Omental fat pad (tissue), 3 donors: ENCODE measurements at regions not wholly inside any gene's neighbourhood (a gene's known extent, or its start where the extent isn't known, plus 50 kb on each side); places are given as distances from the start of the nearest gene placed in this dataset.

ENCODE experiments used
- ATAC-seq: fragments of 150-250 bp; one replicate; pipeline ENCODE4 v1.9.1; 2016; ENCODE audit warnings: mild to moderate bottlenecking, moderate library complexity; ENCODE audit not compliant: low FRiP score
- DNase-seq: peaks from one replicate; pipeline ENCODE4 v3.0.0-alpha.2; 2019; ENCODE audit warnings: low spot score
- CTCF ChIP-seq, 3 donors: fragments of 450-650 bp; IDR thresholded peaks; one replicate each; pipeline ENCODE4 v1.5.1; 2016 to 2017; ENCODE audit warnings: antibody characterized with exemption in 3 of 3, mild to moderate bottlenecking in 3 of 3, moderate library complexity in 2 of 3

- no peak for ATAC-seq
- no peak for DNase-seq
- TF ChIP-seq CTCF (IDR thresholded peaks at IDR 0.05) = no peak
Measured at GRCh38 chr2:198383392-198383791, 579.0 kb downstream of the PLCL1 start.

- ATAC-seq (no peak), DNase-seq (no peak)
- TF ChIP-seq CTCF (IDR thresholded peaks at IDR 0.05) = no peak
Measured at GRCh38 chr2:198382811-198383210, 578.4 kb downstream of the PLCL1 start.

GRCh38 chr2:198376677-198377076, 572.3 kb downstream of the PLCL1 start:
- no peak for ATAC-seq
- no peak for TF ChIP-seq CTCF (IDR thresholded peaks at IDR 0.05)

GRCh38 chr2:198375083-198375410, 570.7 kb downstream of the PLCL1 start:
- ATAC-seq (no peak), DNase-seq (no peak)
- TF ChIP-seq CTCF (IDR thresholded peaks at IDR 0.05) = no peak

More at GRCh38 chr2:198376677-198377076, 572.3 kb downstream of the PLCL1 start:
- DNase-seq = no peak

GRCh38 chr2:198374375-198375082, 570.1 kb downstream of the PLCL1 start:
- no peak for TF ChIP-seq CTCF (IDR thresholded peaks at IDR 0.05)
- no peak for ATAC-seq
- DNase-seq = no peak

GRCh38 chr2:198371921-198372543, 567.6 kb downstream of the PLCL1 start:
- no peak for TF ChIP-seq CTCF (IDR thresholded peaks at IDR 0.05)
- ATAC-seq (no peak), DNase-seq (no peak)

- DNase-seq = no peak
- no peak for ATAC-seq
- TF ChIP-seq CTCF (IDR thresholded peaks at IDR 0.05) = no peak
Measured at GRCh38 chr2:198371329-198371728, 566.9 kb downstream of the PLCL1 start.
